GM10266 (cell line): ENCODE measurements at regions not wholly inside any gene's neighbourhood (a gene's known extent, or its start where the extent isn't known, plus 50 kb on each side); places are given as distances from the start of the nearest gene placed in this dataset.
"Not testable (repeated sequence)": the region's sequence is repeated elsewhere in the genome, so short reads cannot be mapped to it uniquely, and the experiment has no call there.

Experiments
- DNase-seq: peaks from one replicate; pipeline ENCODE4 v3.0.0; 2012; ENCODE audit errors: extremely low spot score
- CTCF ChIP-seq: IDR thresholded peaks from 2 replicates; pipeline ENCODE4 v1.5.1; 2012; ENCODE audit warnings: mild to moderate bottlenecking, low read depth; ENCODE audit not compliant: control insufficient read depth, insufficient read depth; ENCODE audit errors: missing control alignments

- no peak for DNase-seq
- no peak for TF ChIP-seq CTCF
These were observed 557.3 kb downstream of the TMTC2 start for GRCh38 chr12:83244001-83244400.

GRCh38 chr12:83233987-83234386 lies 547.3 kb downstream of the TMTC2 start:
- DNase-seq = not testable (repeated sequence)

- not testable (repeated sequence) for DNase-seq
These were observed 540.3 kb downstream of the TMTC2 start for GRCh38 chr12:83226960-83227359.

- no peak for TF ChIP-seq CTCF
- no peak for DNase-seq
These were observed 539.1 kb downstream of the TMTC2 start for GRCh38 chr12:83225806-83226205.

- no peak for TF ChIP-seq CTCF
- DNase-seq = no peak
These were observed 537.3 kb downstream of the TMTC2 start for GRCh38 chr12:83224012-83224411.

- TF ChIP-seq CTCF = no peak
- DNase-seq = no peak
These were observed 534.1 kb downstream of the TMTC2 start for GRCh38 chr12:83220774-83221173.

- DNase-seq = no peak
- TF ChIP-seq CTCF = no peak
These were observed 529.5 kb downstream of the TMTC2 start for GRCh38 chr12:83216230-83216629.

GRCh38 chr12:83214185-83214584 lies 527.5 kb downstream of the TMTC2 start:
- no peak for DNase-seq
- TF ChIP-seq CTCF = no peak
